Suprapubic skin (tissue), 4 donors: ENCODE measurements at regions not wholly inside any gene's neighbourhood (a gene's known extent, or its start where the extent isn't known, plus 50 kb on each side); places are given as distances from the start of the nearest gene placed in this dataset.

ENCODE experiments used
- POLR2A ChIP-seq, 2 donors: fragments of 450-650 bp; IDR thresholded peaks; one replicate each; pipeline ENCODE4 v1.6.1; 2017; ENCODE audit warnings: antibody characterized with exemption in 2 of 2, mild to moderate bottlenecking in 2 of 2, moderate library complexity in 2 of 2
- POLR2AphosphoS5 ChIP-seq, 3 donors: sonication (generic); formaldehyde crosslinking; IDR thresholded peaks; one replicate each; pipeline ENCODE4 v1.6.1; 2017; ENCODE audit warnings: antibody characterized with exemption in 3 of 3
- TF ChIP-seq, protein P1 (sequence below), 2 donors: fragments of 200-600 bp in 1 of 2; fragments of 450-650 bp in 1 of 2; sonication (generic) in 1 of 2; IDR thresholded peaks; one replicate each; pipeline ENCODE4 v1.5.1; 2016 to 2019; ENCODE audit warnings: antibody characterized with exemption in 2 of 2, mild to moderate bottlenecking in 1 of 2, moderate library complexity in 1 of 2

DNA sequence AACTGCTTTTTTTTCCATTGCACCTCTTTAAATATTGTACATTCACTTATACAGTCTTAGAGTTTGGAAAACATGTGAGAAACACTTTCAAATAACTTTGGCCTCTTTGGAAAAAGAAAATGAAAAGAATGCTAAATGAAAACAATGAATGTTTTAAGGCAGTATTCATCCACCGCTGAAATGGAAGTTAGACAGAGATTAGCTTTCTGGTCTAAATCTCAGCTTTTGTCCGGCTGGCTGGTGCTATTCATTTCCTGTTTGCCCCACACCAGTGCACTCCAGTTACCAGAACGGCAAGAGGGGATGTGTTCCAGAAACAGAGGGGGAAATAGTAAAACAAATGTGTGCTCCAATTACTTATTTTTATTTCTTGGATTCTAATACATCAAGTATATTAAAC, 1201.3 kb downstream of the EFNB2 start:
- no peak for TF ChIP-seq POLR2AphosphoS5 (IDR thresholded peaks at IDR 0.05)
- TF ChIP-seq, protein P1, sequence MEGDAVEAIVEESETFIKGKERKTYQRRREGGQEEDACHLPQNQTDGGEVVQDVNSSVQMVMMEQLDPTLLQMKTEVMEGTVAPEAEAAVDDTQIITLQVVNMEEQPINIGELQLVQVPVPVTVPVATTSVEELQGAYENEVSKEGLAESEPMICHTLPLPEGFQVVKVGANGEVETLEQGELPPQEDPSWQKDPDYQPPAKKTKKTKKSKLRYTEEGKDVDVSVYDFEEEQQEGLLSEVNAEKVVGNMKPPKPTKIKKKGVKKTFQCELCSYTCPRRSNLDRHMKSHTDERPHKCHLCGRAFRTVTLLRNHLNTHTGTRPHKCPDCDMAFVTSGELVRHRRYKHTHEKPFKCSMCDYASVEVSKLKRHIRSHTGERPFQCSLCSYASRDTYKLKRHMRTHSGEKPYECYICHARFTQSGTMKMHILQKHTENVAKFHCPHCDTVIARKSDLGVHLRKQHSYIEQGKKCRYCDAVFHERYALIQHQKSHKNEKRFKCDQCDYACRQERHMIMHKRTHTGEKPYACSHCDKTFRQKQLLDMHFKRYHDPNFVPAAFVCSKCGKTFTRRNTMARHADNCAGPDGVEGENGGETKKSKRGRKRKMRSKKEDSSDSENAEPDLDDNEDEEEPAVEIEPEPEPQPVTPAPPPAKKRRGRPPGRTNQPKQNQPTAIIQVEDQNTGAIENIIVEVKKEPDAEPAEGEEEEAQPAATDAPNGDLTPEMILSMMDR (IDR thresholded peaks at IDR 0.05) = no peak
- no peak for TF ChIP-seq POLR2A (IDR thresholded peaks at IDR 0.05)
